ENCODE measurements at regions not wholly inside any gene's neighbourhood (a gene's known extent, or its start where the extent isn't known, plus 50 kb on each side); places are given as distances from the start of the nearest gene placed in this dataset.

DNA sequence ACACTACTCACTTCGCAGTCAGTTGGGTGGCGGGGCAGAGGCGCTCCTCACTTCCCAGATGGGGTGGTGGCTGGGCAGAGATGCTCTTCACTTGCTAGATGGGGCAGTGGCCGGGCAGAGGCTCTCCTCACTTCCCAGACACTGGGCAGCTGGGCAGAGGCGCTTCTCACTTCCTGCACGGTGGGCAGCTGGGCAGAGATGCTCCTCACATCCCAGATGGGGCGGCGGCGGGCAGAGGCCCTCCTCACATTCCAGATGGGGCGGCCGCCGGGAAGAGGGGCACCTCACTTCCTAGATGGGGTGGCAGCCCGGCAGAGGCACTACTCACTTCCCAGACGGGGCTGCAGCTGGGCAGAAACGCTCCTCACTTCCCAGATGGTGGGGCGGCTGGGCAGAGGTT is 199.8 kb downstream of the RTL9 start:
- H3K27me3 ChIP-seq (ENCODE audit: control insufficient read depth, low read length): no peaks in the 10 kb centered on the region
- TF ChIP-seq EZH2phosphoT487 (IDR thresholded peaks at IDR 0.05; ENCODE audit: borderline replicate concordance, low read length): no peak
- no peak for TF ChIP-seq CTCF (IDR thresholded peaks at IDR 0.05; ENCODE audit: low read depth, low read length, poor library complexity, severe bottlenecking)

GRCh38 chrX:110561034-110561433 is 202.4 kb downstream of the RTL9 start:
- Histone ChIP-seq H3K79me2 (ENCODE audit: control insufficient read depth, low read length) (no peaks in the 10 kb centered on the region), H3K36me3 (ENCODE audit: control insufficient read depth, low read length) (no peaks in the 10 kb centered on the region), H3K4me2 (ENCODE audit: low read length) (no peak overlapping the region), H3K27ac (ENCODE audit: low read depth, low read length) (no peak overlapping the region), H3F3A (ENCODE audit: control insufficient read depth, insufficient read depth) (no peaks in the 10 kb centered on the region), H3K27me3 (ENCODE audit: control insufficient read depth, low read length) (no peaks in the 10 kb centered on the region), H3K4me3 (ENCODE audit: low read length) (no peak overlapping the region), H3K9me3 (ENCODE audit: control insufficient read depth, insufficient read depth, low read length) (no peaks in the 10 kb centered on the region), H3K4me1 (ENCODE audit: control insufficient read depth, low read length) (no peaks in the 10 kb centered on the region), H4K20me1 (ENCODE audit: control insufficient read depth, insufficient read depth, low read depth, low read length) (no peaks in the 10 kb centered on the region), H3K9me2 (replicated peaks; ENCODE audit: control insufficient read depth, low read length) (no peaks in the 10 kb centered on the region)
- no peak for TF ChIP-seq EZH2phosphoT487 (IDR thresholded peaks at IDR 0.05; ENCODE audit: borderline replicate concordance, low read length)
- TF ChIP-seq CTCF (IDR thresholded peaks at IDR 0.05; ENCODE audit: low read depth, low read length, poor library complexity, severe bottlenecking): no peak

More for the DNA sequence above, 199.8 kb downstream of the RTL9 start:
- no peak overlapping the region for H3K27ac ChIP-seq (ENCODE audit: low read depth, low read length)
- no peaks in the 10 kb centered on the region for H3K9me2 ChIP-seq (replicated peaks; ENCODE audit: control insufficient read depth, low read length)
- no peak overlapping the region for H3K4me3 ChIP-seq (ENCODE audit: low read length)
- H3K36me3 ChIP-seq (ENCODE audit: control insufficient read depth, low read length): no peaks in the 10 kb centered on the region
- no peaks in the 10 kb centered on the region for H3F3A ChIP-seq (ENCODE audit: control insufficient read depth, insufficient read depth)
- H3K4me2 ChIP-seq (ENCODE audit: low read length): no peak overlapping the region
- no peaks in the 10 kb centered on the region for H4K20me1 ChIP-seq (ENCODE audit: control insufficient read depth, insufficient read depth, low read depth, low read length)
- H3K79me2 ChIP-seq (ENCODE audit: control insufficient read depth, low read length): no peaks in the 10 kb centered on the region
- H3K9me3 ChIP-seq (ENCODE audit: control insufficient read depth, insufficient read depth, low read length): no peaks in the 10 kb centered on the region
- H3K4me1 ChIP-seq (ENCODE audit: control insufficient read depth, low read length): no peaks in the 10 kb centered on the region

- Histone ChIP-seq H3F3A (ENCODE audit: control insufficient read depth, insufficient read depth) (no peaks in the 10 kb centered on the region), H3K4me3 (ENCODE audit: low read length) (no peak overlapping the region), H3K36me3 (ENCODE audit: control insufficient read depth, low read length) (no peaks in the 10 kb centered on the region), H3K79me2 (ENCODE audit: control insufficient read depth, low read length) (no peaks in the 10 kb centered on the region), H3K4me2 (ENCODE audit: low read length) (no peak overlapping the region), H4K20me1 (ENCODE audit: control insufficient read depth, insufficient read depth, low read depth, low read length) (no peaks in the 10 kb centered on the region), H3K9me2 (replicated peaks; ENCODE audit: control insufficient read depth, low read length) (no peaks in the 10 kb centered on the region), H3K27ac (ENCODE audit: low read depth, low read length) (no peak overlapping the region), H3K4me1 (ENCODE audit: control insufficient read depth, low read length) (no peaks in the 10 kb centered on the region), H3K9me3 (ENCODE audit: control insufficient read depth, insufficient read depth, low read length) (no peaks in the 10 kb centered on the region), H3K27me3 (ENCODE audit: control insufficient read depth, low read length) (no peaks in the 10 kb centered on the region)
- no peak for TF ChIP-seq CTCF (IDR thresholded peaks at IDR 0.05; ENCODE audit: low read depth, low read length, poor library complexity, severe bottlenecking)
- TF ChIP-seq EZH2phosphoT487 (IDR thresholded peaks at IDR 0.05; ENCODE audit: borderline replicate concordance, low read length): no peak
Observed at GRCh38 chrX:110563282-110563681, 204.6 kb downstream of the RTL9 start.

- no peaks in the 10 kb centered on the region for H3F3A ChIP-seq (ENCODE audit: control insufficient read depth, insufficient read depth)
- H3K4me1 ChIP-seq (ENCODE audit: control insufficient read depth, low read length): no peaks in the 10 kb centered on the region
- no peaks in the 10 kb centered on the region for H3K9me3 ChIP-seq (ENCODE audit: control insufficient read depth, insufficient read depth, low read length)
- no peak for TF ChIP-seq CTCF (IDR thresholded peaks at IDR 0.05; ENCODE audit: low read depth, low read length, poor library complexity, severe bottlenecking)
- TF ChIP-seq EZH2phosphoT487 (IDR thresholded peaks at IDR 0.05; ENCODE audit: borderline replicate concordance, low read length): no peak
- no peaks in the 10 kb centered on the region for H3K79me2 ChIP-seq (ENCODE audit: control insufficient read depth, low read length)
- H3K27me3 ChIP-seq (ENCODE audit: control insufficient read depth, low read length): no peaks in the 10 kb centered on the region
- H3K9me2 ChIP-seq (replicated peaks; ENCODE audit: control insufficient read depth, low read length): no peaks in the 10 kb centered on the region
- no peak overlapping the region for H3K27ac ChIP-seq (ENCODE audit: low read depth, low read length)
- no peaks in the 10 kb centered on the region for H4K20me1 ChIP-seq (ENCODE audit: control insufficient read depth, insufficient read depth, low read depth, low read length)
- no peak overlapping the region for H3K4me3 ChIP-seq (ENCODE audit: low read length)
- no peak overlapping the region for H3K4me2 ChIP-seq (ENCODE audit: low read length)
- H3K36me3 ChIP-seq (ENCODE audit: control insufficient read depth, low read length): no peaks in the 10 kb centered on the region
Observed at GRCh38 chrX:110568441-110568840, 209.8 kb downstream of the RTL9 start.

Data from DOHH2 (cell line).